ENCODE measurements at regions not wholly inside any gene's neighbourhood (a gene's known extent, or its start where the extent isn't known, plus 50 kb on each side); places are given as distances from the start of the nearest gene placed in this dataset.

- 85% methylated on average over 2 of the region's 2 CpGs; no CpG with 5 or more reads in 1 of the 2 experiments for WGBS, 2 experiments (ENCODE audit: extremely low coverage in 1 of 2, insufficient coverage in 1 of 2, insufficient read length in 1 of 2, insufficient replicate concordance in 2 of 2, low coverage in 1 of 2, low lambda C conversion rate in 2 of 2, missing lambda C conversion rate in 1 of 2)
- Histone ChIP-seq H3K14ac (ENCODE audit: insufficient read length) (no peak overlapping the region), H3K36me3 (ENCODE audit: control insufficient read depth in 2 of 4, insufficient read depth in 4 of 4, low read length in 3 of 4) (no peaks in the 10 kb centered on the region), H2BK120ac (replicated peaks; ENCODE audit: low read depth, low read length) (no peak overlapping the region), H2BK5ac (ENCODE audit: low read depth, low read length) (no peak overlapping the region), H2BK15ac (ENCODE audit: low read length) (no peak overlapping the region), H3K79me1 (ENCODE audit: low read depth, low read length) (no peaks in the 10 kb centered on the region), H4K91ac (replicated peaks; ENCODE audit: insufficient read length, low read length) (no peak overlapping the region), H2AFZ (ENCODE audit: low read length) (no peak overlapping the region), H3K4ac (replicated peaks; ENCODE audit: insufficient read length, low read depth, low read length) (no peak overlapping the region), H2AK5ac (ENCODE audit: low read depth, low read length) (no peak overlapping the region), H3K9ac (replicated peaks in 1 of 4; ENCODE audit: extremely low read depth in 1 of 4, low read depth in 3 of 4, low read length in 3 of 4) (no peak overlapping the region), H3K56ac (replicated peaks; ENCODE audit: insufficient read length, low read depth, low read length) (no peak overlapping the region), H4K5ac (ENCODE audit: insufficient read length, low read depth, low read length) (no peak overlapping the region), H4K8ac (ENCODE audit: extremely low read depth, insufficient read depth, low read length) (no peak overlapping the region), H3K4me1 (replicated peaks in 1 of 4; ENCODE audit: control insufficient read depth in 3 of 4, insufficient read depth in 4 of 4, low read length in 3 of 4) (no peaks in the 10 kb centered on the region), H3K4me3 (ENCODE audit: extremely low read depth in 1 of 4, insufficient read depth in 2 of 4, low read depth in 3 of 4, low read length in 4 of 4) (no peak overlapping the region), H3K79me2 (ENCODE audit: control insufficient read depth in 1 of 2, insufficient read depth in 2 of 2, low read length in 2 of 2) (no peaks in the 10 kb centered on the region), H2BK12ac (ENCODE audit: low read depth, low read length) (no peak overlapping the region), H3K18ac (ENCODE audit: extremely low read depth, low read length) (no peak overlapping the region), H3K23ac (ENCODE audit: insufficient read length) (no peak overlapping the region), H3K27ac (ENCODE audit: low read depth, low read length) (no peak overlapping the region), H2BK20ac (ENCODE audit: low read length) (no peak overlapping the region), H3K9me3 (ENCODE audit: insufficient read depth in 2 of 2, low read depth in 1 of 2, low read length in 1 of 2) (no peaks in the 10 kb centered on the region), H3K27me3 (replicated peaks in 1 of 4; ENCODE audit: control insufficient read depth in 3 of 4, extremely low read depth in 1 of 4, insufficient read depth in 3 of 4, low read length in 3 of 4) (peaks cover 0 to 2% (median 0%) of the 10 kb centered on the region in 4 experiments; a peak in 1 of 7 replicates), H4K20me1 (replicated peaks in 1 of 2; ENCODE audit: control insufficient read depth in 1 of 2, insufficient read depth in 2 of 2, low read length in 2 of 2) (no peaks in the 10 kb centered on the region), H3K4me2 (ENCODE audit: insufficient read depth in 1 of 2, low read depth in 2 of 2, low read length in 2 of 2) (no peak overlapping the region), H3K23me2 (ENCODE audit: low read depth, low read length) (no peaks in the 10 kb centered on the region)
- TF ChIP-seq SIX5 (IDR thresholded peaks at IDR 0.05; ENCODE audit: low read depth, low read length): no peak
- TF ChIP-seq SP1 (IDR thresholded peaks at IDR 0.05; ENCODE audit: low read depth, low read length): no peak
- no peak for TF ChIP-seq CTBP2 (IDR thresholded peaks at IDR 0.05; ENCODE audit: borderline replicate concordance, insufficient read depth, insufficient read length, low read length)
- TF ChIP-seq TBP (IDR thresholded peaks at IDR 0.05; ENCODE audit: low read depth, low read length): no peak
- TF ChIP-seq TEAD4 (IDR thresholded peaks at IDR 0.05; ENCODE audit: low read depth, low read length): 0 out of 2 replicates have a peak, but pooled peaks have one; percentile 4
- TF ChIP-seq POLR2A (IDR thresholded peaks at IDR 0.05; ENCODE audit: control extremely low read depth in 1 of 2, low read depth in 2 of 2, low read length in 2 of 2): no peak
- DNase-seq (ENCODE audit: low read depth in 1 of 2, low spot score in 2 of 2) (no peak), FAIRE-seq (no peak)
- ChIA-PET POLR2A (ENCODE audit: partially characterized antibody) (interaction anchor here (0.6 kb wide), 1 partner anchor 50 kb away, joined by 3 read pairs; no protein-coding TSS in a partner anchor), CTCF (ENCODE audit: partially characterized antibody) (interaction anchor here (1.0 kb wide), 1 partner anchor 16 kb away, joined by 3 read pairs; no protein-coding TSS in a partner anchor)
These were observed 71.5 kb upstream of the FAM13C start for GRCh38 chr10:59433720-59434428.
